ENCODE measurements at regions not wholly inside any gene's neighbourhood (a gene's known extent, or its start where the extent isn't known, plus 50 kb on each side); places are given as distances from the start of the nearest gene placed in this dataset.

- H3K4me1 ChIP-seq, result no peaks in the 10 kb centered on the region
- intact Hi-C loops (cut with DNase I), result no loop called here
- H3K27ac ChIP-seq, result no peak overlapping the region
- no peak for DNase-seq
- H3K9me3 ChIP-seq, result no peaks in the 10 kb centered on the region
- H3K36me3 ChIP-seq (replicated peaks in 1 of 2; ENCODE audit: insufficient read depth in 1 of 2, low read depth in 2 of 2), result no peaks in the 10 kb centered on the region
- no peak overlapping the region for H3K4me3 ChIP-seq
- 78 to 91% methylated on average over 3 of the region's 3 CpGs for WGBS, 2 donors
- no peak for TF ChIP-seq POLR2A (IDR thresholded peaks at IDR 0.05)
- TF ChIP-seq, protein P1, sequence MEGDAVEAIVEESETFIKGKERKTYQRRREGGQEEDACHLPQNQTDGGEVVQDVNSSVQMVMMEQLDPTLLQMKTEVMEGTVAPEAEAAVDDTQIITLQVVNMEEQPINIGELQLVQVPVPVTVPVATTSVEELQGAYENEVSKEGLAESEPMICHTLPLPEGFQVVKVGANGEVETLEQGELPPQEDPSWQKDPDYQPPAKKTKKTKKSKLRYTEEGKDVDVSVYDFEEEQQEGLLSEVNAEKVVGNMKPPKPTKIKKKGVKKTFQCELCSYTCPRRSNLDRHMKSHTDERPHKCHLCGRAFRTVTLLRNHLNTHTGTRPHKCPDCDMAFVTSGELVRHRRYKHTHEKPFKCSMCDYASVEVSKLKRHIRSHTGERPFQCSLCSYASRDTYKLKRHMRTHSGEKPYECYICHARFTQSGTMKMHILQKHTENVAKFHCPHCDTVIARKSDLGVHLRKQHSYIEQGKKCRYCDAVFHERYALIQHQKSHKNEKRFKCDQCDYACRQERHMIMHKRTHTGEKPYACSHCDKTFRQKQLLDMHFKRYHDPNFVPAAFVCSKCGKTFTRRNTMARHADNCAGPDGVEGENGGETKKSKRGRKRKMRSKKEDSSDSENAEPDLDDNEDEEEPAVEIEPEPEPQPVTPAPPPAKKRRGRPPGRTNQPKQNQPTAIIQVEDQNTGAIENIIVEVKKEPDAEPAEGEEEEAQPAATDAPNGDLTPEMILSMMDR (IDR thresholded peaks at IDR 0.05), result no peak
- no peaks in the 10 kb centered on the region for H3K27me3 ChIP-seq
- no peak for ATAC-seq
These were observed 198.6 kb downstream of the RPAP3 start for GRCh38 chr12:47507221-47507620.

DNA sequence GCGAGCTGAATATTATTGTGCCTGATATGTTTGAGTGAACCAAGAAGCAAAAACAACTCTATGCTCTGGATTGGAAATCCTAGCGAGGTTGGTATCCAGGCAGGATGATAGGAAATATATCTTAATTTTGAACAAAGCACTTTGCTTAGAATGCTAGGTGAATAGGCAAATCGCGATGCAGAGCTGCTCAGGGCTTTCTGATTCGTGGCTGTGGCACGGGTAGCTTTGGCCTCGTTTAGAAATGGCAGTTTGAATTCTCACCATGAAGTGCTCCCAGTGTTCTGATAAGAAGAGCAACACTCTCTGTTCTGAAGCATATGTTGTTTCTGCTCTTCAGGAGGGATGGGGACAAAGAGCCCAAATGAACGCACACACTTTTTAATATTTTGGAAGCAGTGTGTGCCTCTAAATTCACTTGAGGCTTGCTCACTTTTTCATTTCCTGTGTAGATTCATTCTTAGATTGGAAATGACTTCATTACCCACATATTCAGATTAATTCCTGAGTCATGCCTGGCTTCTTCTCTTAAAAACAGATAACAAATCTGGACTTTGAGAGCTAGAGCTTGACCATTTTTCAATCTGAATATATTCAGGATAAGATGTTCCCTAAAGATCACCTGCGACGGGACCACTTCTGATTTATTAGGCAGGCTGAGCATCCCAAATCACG lies 200.9 kb downstream of the RPAP3 start:
- intact Hi-C loops (cut with DNase I), result no loop called here
- H3K27ac ChIP-seq, result no peak overlapping the region

GRCh38 chr12:47493801-47494200 lies 212.0 kb downstream of the RPAP3 start:
- Histone ChIP-seq H3K4me1 (no peaks in the 10 kb centered on the region), H3K4me3 (no peak overlapping the region), H3K27ac (no peak overlapping the region), H3K27me3 (no peaks in the 10 kb centered on the region), H3K36me3 (replicated peaks in 1 of 2; ENCODE audit: insufficient read depth in 1 of 2, low read depth in 2 of 2) (no peaks in the 10 kb centered on the region), H3K9me3 (peaks cover 0 to 12% (median 0%) of the 10 kb centered on the region in 3 donors)
- TF ChIP-seq, protein P1 (IDR thresholded peaks at IDR 0.05), result no peak
- no peak for TF ChIP-seq POLR2A (IDR thresholded peaks at IDR 0.05)
- DNase-seq, result no peak
- ATAC-seq, result no peak
- WGBS, 2 donors, result 39 to 47% methylated on average over 3 of the region's 3 CpGs
- intact Hi-C loops (cut with DNase I), result no loop called here

More for the DNA sequence above, 200.9 kb downstream of the RPAP3 start:
- Histone ChIP-seq H3K27me3 (no peaks in the 10 kb centered on the region), H3K4me1 (no peaks in the 10 kb centered on the region), H3K36me3 (replicated peaks in 1 of 2; ENCODE audit: insufficient read depth in 1 of 2, low read depth in 2 of 2) (no peaks in the 10 kb centered on the region), H3K9me3 (no peaks in the 10 kb centered on the region), H3K4me3 (no peak overlapping the region)
- DNase-seq (no peak), ATAC-seq (no peak)
- WGBS, 2 donors, result 66 to 71% methylated on average over 11 of the region's 11 CpGs
- TF ChIP-seq POLR2A (IDR thresholded peaks at IDR 0.05), result no peak
- TF ChIP-seq, protein P1 (IDR thresholded peaks at IDR 0.05), result no peak

DNA sequence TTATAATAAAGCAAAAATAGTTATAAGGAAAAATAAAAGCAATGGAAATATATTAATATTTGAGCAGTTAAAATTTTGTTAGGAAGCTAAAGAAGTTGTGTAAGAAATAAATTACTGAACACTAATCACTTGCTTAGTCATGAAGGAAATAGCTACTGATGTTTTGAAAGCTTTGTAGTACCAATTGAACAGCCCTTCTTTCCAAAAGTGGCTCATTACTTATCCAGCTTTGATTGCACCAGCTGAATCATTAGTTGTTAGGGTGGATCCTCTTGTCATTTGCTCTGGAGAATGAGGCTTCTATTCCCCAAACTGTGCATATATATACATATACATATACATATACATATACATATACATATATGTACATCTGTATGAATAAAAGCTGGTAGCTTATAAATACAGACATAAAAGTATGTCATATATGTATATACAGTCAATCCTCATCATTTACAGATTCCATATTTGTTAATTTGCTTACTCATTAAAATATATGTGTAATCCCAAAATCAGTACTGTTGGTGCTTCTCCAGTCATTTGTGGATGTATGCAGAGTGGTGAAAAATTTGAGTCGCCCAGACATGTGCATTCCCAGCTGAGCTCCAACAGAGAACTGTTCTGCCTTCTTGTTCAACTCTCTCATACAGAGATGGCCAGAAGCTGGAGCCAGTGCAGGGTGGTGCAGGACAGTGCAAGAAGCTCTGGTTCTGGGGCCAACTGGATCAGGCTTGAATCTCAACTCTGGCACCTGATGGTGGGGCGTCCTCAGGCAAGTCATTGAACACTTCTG lies 214.1 kb downstream of the RPAP3 start:
- no peak for ATAC-seq
- intact Hi-C loops (cut with DNase I), result no loop called here
- Histone ChIP-seq H3K27me3 (no peaks in the 10 kb centered on the region), H3K4me3 (no peak overlapping the region), H3K36me3 (replicated peaks in 1 of 2; ENCODE audit: insufficient read depth in 1 of 2, low read depth in 2 of 2) (no peaks in the 10 kb centered on the region), H3K9me3 (no peaks in the 10 kb centered on the region), H3K27ac (no peak overlapping the region), H3K4me1 (no peaks in the 10 kb centered on the region)
- DNase-seq, result no peak
- no peak for TF ChIP-seq POLR2A (IDR thresholded peaks at IDR 0.05)
- TF ChIP-seq, protein P1 (IDR thresholded peaks at IDR 0.05), result no peak
- 29 to 54% methylated on average over 2 of the region's 2 CpGs for WGBS, 2 donors
